Loucy (cell line): ENCODE measurements at regions not wholly inside any gene's neighbourhood (a gene's known extent, or its start where the extent isn't known, plus 50 kb on each side); places are given as distances from the start of the nearest gene placed in this dataset.
"Not testable (repeated sequence)": the region's sequence is repeated elsewhere in the genome, so short reads cannot be mapped to it uniquely, and the experiment has no call there.

Experiments
- H2AFZ ChIP-seq: fragments of 200-600 bp; sonication (generic); 2 replicates; pipeline ENCODE4 v1.6.0; 2016; ENCODE audit warnings: antibody characterized with exemption, mild to moderate bottlenecking, low read length, moderate library complexity
- H3F3A ChIP-seq: fragments of 200-600 bp; 2 replicates; pipeline ENCODE4 v1.6.0; 2016; ENCODE audit warnings: antibody characterized with exemption, low read depth, mild to moderate bottlenecking
- H3K27me3 ChIP-seq: fragments of 200-600 bp; sonication (generic); 2 replicates; pipeline ENCODE4 v1.6.1; 2014; ENCODE audit warnings: low read length, mild to moderate bottlenecking; ENCODE audit not compliant: insufficient read depth, poor library complexity, severe bottlenecking
- H3K36me3 ChIP-seq: fragments of 200-600 bp; sonication (generic); 2 replicates; pipeline ENCODE4 v1.6.1; 2016; ENCODE audit warnings: low read length; ENCODE audit not compliant: insufficient read depth
- H3K4me1 ChIP-seq: fragments of 200-600 bp; sonication (generic); 2 replicates; pipeline ENCODE4 v1.5.1; 2014; ENCODE audit warnings: low read length, mild to moderate bottlenecking; ENCODE audit not compliant: insufficient read depth, poor library complexity, severe bottlenecking
- H3K4me2 ChIP-seq: fragments of 200-600 bp; sonication (generic); 2 replicates; pipeline ENCODE4 v1.6.0; 2014; ENCODE audit warnings: antibody characterized with exemption, low read length, low read depth, mild to moderate bottlenecking; ENCODE audit not compliant: poor library complexity, severe bottlenecking
- H3K4me3 ChIP-seq: fragments of 200-600 bp; sonication (generic); 2 replicates; pipeline ENCODE4 v1.5.1; 2014; ENCODE audit warnings: low read length, mild to moderate bottlenecking, mixed read lengths; ENCODE audit not compliant: poor library complexity, severe bottlenecking
- H3K79me2 ChIP-seq: fragments of 200-600 bp; sonication (generic); 2 replicates; pipeline ENCODE4 v1.6.1; 2014; ENCODE audit warnings: low read length; ENCODE audit not compliant: insufficient read depth
- H3K9ac ChIP-seq: fragments of 200-600 bp; sonication (generic); 2 replicates; pipeline ENCODE4 v1.6.0; 2014; ENCODE audit warnings: mild to moderate bottlenecking, low read depth, low read length, moderate library complexity; ENCODE audit not compliant: poor library complexity, severe bottlenecking
- H3K9me2 ChIP-seq: fragments of 200-600 bp; sonication (generic); replicated peaks from 2 replicates; pipeline ENCODE4 v1.6.1; 2016; ENCODE audit warnings: low read depth, low read length, mixed read lengths
- H3K9me3 ChIP-seq: fragments of 200-600 bp; sonication (generic); 2 replicates; pipeline ENCODE4 v1.6.1; 2014; ENCODE audit warnings: mild to moderate bottlenecking, antibody characterized with exemption, low read length, low read depth; ENCODE audit not compliant: insufficient read depth
- H4K20me1 ChIP-seq: fragments of 200-600 bp; sonication (generic); 2 replicates; pipeline ENCODE4 v1.6.0; 2014; ENCODE audit warnings: antibody characterized with exemption, low read length, mild to moderate bottlenecking; ENCODE audit not compliant: insufficient read depth, poor library complexity, severe bottlenecking
- EZH2phosphoT487 ChIP-seq: fragments of 200-600 bp; IDR thresholded peaks from 2 replicates; pipeline ENCODE4 v1.6.1; 2018; ENCODE audit warnings: antibody characterized with exemption, mild to moderate bottlenecking, moderate library complexity, borderline replicate concordance
- TF ChIP-seq, protein P1 (sequence below): fragments of 200-600 bp; sonication (generic); conservative IDR thresholded peaks from 2 replicates; pipeline ENCODE4 v1.5.1; 2014; ENCODE audit warnings: mild to moderate bottlenecking, antibody characterized with exemption, low read length

DNA sequence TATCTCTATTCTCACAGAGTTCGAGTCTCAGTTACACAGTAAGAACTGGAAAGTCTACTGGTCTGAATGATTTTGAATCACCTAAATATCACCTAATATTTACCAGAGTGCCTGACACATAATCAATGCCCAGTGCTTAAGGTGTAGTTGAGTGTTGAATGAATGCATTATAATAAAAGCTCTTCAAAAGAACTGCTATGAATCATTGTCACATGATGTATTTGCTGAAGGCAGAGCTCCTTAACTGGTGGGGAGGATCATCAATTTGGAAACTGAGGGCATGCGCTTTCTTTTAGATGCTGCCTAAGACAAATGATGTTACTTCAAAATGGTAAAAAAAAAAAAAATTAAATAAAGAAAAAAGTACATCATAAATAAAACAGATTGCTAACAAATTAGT lies 359.4 kb upstream of the KIF2B start:
- H3K79me2 ChIP-seq: no peaks in the 10 kb centered on the region
- no peak overlapping the region for H2AFZ ChIP-seq
- H3K4me3 ChIP-seq: no peak overlapping the region
- H3K36me3 ChIP-seq: no peaks in the 10 kb centered on the region
- H3F3A ChIP-seq: no peaks in the 10 kb centered on the region
- no peaks in the 10 kb centered on the region for H3K9me3 ChIP-seq
- no peak for TF ChIP-seq EZH2phosphoT487
- TF ChIP-seq, protein P1, sequence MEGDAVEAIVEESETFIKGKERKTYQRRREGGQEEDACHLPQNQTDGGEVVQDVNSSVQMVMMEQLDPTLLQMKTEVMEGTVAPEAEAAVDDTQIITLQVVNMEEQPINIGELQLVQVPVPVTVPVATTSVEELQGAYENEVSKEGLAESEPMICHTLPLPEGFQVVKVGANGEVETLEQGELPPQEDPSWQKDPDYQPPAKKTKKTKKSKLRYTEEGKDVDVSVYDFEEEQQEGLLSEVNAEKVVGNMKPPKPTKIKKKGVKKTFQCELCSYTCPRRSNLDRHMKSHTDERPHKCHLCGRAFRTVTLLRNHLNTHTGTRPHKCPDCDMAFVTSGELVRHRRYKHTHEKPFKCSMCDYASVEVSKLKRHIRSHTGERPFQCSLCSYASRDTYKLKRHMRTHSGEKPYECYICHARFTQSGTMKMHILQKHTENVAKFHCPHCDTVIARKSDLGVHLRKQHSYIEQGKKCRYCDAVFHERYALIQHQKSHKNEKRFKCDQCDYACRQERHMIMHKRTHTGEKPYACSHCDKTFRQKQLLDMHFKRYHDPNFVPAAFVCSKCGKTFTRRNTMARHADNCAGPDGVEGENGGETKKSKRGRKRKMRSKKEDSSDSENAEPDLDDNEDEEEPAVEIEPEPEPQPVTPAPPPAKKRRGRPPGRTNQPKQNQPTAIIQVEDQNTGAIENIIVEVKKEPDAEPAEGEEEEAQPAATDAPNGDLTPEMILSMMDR: no peak
- no peaks in the 10 kb centered on the region for H3K9me2 ChIP-seq
- H3K4me2 ChIP-seq: no peak overlapping the region
- H3K9ac ChIP-seq: no peak overlapping the region
- no peaks in the 10 kb centered on the region for H3K4me1 ChIP-seq
- H4K20me1 ChIP-seq: no peaks in the 10 kb centered on the region
- H3K27me3 ChIP-seq: no peaks in the 10 kb centered on the region

DNA sequence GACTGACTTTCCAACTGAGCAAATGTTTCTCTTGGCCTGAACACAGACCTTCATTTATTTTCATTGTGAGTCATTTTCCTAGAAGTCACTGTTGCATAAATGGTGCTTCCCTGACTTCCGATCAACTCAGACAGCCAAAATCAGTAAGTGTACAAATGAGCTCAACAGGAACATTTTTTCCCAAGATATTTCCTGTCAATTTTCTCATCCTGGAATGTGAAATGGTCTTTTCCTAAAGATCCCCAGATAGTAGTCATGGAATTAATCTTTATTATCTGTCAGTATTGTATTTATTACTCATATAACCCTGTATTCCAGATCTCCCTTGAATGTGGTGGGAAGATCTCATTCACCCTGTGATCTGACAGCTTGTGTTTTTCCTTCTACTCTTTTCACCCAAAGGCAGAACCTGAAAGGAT lies 360.3 kb upstream of the KIF2B start:
- H3F3A ChIP-seq: no peaks in the 10 kb centered on the region
- no peak overlapping the region for H3K4me3 ChIP-seq
- H3K4me1 ChIP-seq: no peaks in the 10 kb centered on the region
- no peaks in the 10 kb centered on the region for H3K9me3 ChIP-seq
- H3K9ac ChIP-seq: no peak overlapping the region
- TF ChIP-seq, protein P1: no peak
- no peak for TF ChIP-seq EZH2phosphoT487
- H3K27me3 ChIP-seq: no peaks in the 10 kb centered on the region
- H3K4me2 ChIP-seq: no peak overlapping the region
- no peak overlapping the region for H2AFZ ChIP-seq
- H4K20me1 ChIP-seq: no peaks in the 10 kb centered on the region
- H3K9me2 ChIP-seq: no peaks in the 10 kb centered on the region
- no peaks in the 10 kb centered on the region for H3K36me3 ChIP-seq
- H3K79me2 ChIP-seq: no peaks in the 10 kb centered on the region

DNA sequence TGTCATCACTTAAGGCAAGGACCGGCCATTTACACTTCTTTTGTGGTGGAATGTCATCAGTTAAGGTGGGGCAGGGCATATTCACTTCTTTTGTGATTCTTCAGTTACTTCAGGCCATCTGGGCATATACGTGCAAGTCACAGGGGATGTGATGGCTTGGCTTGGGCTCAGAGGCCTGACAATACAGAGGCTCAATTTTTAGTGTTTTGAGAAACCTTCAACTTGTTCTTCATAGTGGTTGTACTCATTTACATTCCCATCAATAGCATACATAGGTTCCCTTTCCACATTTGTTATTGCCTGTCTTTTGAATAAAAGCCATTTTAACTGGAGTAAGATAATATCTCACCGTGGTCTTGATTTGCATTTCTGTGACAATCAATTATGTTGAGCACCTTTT lies 366.8 kb upstream of the KIF2B start:
- not testable (repeated sequence) for H3K9me3 ChIP-seq, H3K4me1 ChIP-seq, H3K27me3 ChIP-seq

DNA sequence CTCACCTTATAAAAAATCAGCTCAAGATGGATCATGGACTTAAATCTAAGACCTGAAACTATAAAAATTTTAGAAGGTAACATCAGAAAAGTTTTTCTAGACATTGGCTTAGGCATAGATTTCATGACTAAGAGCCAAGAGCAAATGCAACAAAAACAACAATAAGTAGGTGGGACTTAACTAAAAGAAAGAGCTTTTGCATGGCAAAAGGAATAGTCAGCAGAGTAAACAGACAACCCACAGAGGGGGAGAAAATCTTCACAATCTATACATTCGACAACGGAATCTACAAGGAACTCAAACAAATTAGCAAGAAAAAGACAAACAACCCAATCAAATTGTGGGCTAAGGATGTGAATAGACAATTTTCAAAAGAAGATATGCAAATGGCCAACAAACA lies 368.4 kb upstream of the KIF2B start:
- no peaks in the 10 kb centered on the region for H3K27me3 ChIP-seq
- no peaks in the 10 kb centered on the region for H3K4me1 ChIP-seq
- no peak overlapping the region for H3K4me2 ChIP-seq
- H4K20me1 ChIP-seq: no peaks in the 10 kb centered on the region
- H3K9me2 ChIP-seq: no peaks in the 10 kb centered on the region
- no peaks in the 10 kb centered on the region for H3K79me2 ChIP-seq
- H2AFZ ChIP-seq: no peak overlapping the region
- no peaks in the 10 kb centered on the region for H3F3A ChIP-seq
- H3K9me3 ChIP-seq: no peaks in the 10 kb centered on the region
- no peak overlapping the region for H3K4me3 ChIP-seq
- H3K9ac ChIP-seq: no peak overlapping the region
- no peak for TF ChIP-seq EZH2phosphoT487
- TF ChIP-seq, protein P1: no peak
- no peaks in the 10 kb centered on the region for H3K36me3 ChIP-seq

More for the DNA sequence above, 366.8 kb upstream of the KIF2B start:
- not testable (repeated sequence) for H2AFZ ChIP-seq, H3K79me2 ChIP-seq, H3K36me3 ChIP-seq, H3K4me2 ChIP-seq, H4K20me1 ChIP-seq, H3F3A ChIP-seq, H3K9me2 ChIP-seq, H3K9ac ChIP-seq, H3K4me3 ChIP-seq
